GM12864 (cell line): ENCODE measurements at regions not wholly inside any gene's neighbourhood (a gene's known extent, or its start where the extent isn't known, plus 50 kb on each side); places are given as distances from the start of the nearest gene placed in this dataset.

Source experiments
- DNase-seq: peaks from one replicate; pipeline ENCODE4 v3.0.0-alpha.2; 2011; ENCODE audit warnings: low read depth
- H3K4me3 ChIP-seq: 2 replicates; pipeline ENCODE4 v1.5.1; 2011; ENCODE audit warnings: mild to moderate bottlenecking, low read depth, low read length, control low read depth
- TF ChIP-seq, protein P1 (sequence below): IDR thresholded peaks from 2 replicates; pipeline ENCODE4 v1.5.1; 2011; ENCODE audit warnings: low read depth, mild to moderate bottlenecking, moderate library complexity, low read length, control low read depth, inconsistent platforms; ENCODE audit errors: missing control alignments

DNA sequence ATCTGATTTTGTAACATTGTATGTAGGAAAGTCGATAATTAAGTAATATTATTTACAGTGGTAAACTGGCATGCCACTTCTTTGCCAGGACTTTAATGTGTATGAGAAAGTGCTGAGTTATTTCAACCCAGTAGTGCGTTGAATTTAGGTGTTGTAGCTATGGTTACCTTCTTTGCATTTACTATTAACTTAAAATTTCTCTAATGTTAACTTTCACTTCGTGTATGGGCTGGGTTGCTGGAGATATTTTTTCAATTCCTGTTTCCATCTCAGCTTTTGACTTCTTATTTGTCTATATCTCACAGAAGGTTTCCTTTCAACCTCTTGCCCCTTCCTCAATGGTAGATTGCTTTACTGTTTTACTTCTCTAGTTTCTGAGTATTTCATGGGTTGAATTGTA lies 1345.6 kb downstream of the FSCB start:
- no peak overlapping the region for H3K4me3 ChIP-seq
- TF ChIP-seq, protein P1, sequence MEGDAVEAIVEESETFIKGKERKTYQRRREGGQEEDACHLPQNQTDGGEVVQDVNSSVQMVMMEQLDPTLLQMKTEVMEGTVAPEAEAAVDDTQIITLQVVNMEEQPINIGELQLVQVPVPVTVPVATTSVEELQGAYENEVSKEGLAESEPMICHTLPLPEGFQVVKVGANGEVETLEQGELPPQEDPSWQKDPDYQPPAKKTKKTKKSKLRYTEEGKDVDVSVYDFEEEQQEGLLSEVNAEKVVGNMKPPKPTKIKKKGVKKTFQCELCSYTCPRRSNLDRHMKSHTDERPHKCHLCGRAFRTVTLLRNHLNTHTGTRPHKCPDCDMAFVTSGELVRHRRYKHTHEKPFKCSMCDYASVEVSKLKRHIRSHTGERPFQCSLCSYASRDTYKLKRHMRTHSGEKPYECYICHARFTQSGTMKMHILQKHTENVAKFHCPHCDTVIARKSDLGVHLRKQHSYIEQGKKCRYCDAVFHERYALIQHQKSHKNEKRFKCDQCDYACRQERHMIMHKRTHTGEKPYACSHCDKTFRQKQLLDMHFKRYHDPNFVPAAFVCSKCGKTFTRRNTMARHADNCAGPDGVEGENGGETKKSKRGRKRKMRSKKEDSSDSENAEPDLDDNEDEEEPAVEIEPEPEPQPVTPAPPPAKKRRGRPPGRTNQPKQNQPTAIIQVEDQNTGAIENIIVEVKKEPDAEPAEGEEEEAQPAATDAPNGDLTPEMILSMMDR, result no peak
- no peak for DNase-seq

DNA sequence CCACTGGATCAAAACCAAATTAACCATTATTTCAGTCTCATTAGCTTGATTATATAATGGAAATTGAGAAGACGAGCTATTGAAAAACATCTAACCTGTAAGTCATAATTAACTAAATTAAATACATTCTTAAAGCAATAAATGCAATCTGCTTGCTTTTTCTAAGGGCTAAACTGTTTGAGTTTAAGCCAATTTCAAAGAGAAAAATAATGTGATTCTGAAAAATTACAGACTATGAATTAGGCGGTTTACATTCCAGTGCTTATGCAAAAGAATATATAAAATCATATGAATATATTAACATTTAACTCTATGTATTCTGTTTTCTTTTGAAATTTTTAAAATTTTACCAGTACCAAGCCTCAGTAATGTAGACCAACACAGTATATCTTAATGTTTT lies 1349.4 kb downstream of the FSCB start:
- TF ChIP-seq, protein P1, result no peak
- H3K4me3 ChIP-seq, result no peak overlapping the region
- DNase-seq, result no peak

DNA sequence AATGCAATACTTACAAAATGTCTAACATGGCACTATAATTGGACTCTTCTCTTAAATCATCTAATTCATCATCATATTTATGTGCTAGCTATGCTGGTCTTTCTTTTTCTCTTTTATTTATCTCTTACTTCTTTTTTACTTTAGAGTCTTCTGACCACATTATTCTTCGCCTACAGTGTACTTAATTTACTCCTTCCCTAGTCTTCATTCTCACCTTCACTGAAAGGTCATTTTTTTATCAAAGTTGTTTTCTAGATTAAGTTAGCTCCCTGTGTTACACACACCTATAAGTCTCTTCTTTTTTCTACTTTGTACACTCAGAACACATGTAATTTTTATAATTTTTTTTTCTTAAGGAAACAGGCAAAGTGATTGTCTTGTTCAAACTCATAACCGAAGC lies 1351.2 kb downstream of the FSCB start:
- TF ChIP-seq, protein P1, result no peak
- no peak for DNase-seq
- no peak overlapping the region for H3K4me3 ChIP-seq

DNA sequence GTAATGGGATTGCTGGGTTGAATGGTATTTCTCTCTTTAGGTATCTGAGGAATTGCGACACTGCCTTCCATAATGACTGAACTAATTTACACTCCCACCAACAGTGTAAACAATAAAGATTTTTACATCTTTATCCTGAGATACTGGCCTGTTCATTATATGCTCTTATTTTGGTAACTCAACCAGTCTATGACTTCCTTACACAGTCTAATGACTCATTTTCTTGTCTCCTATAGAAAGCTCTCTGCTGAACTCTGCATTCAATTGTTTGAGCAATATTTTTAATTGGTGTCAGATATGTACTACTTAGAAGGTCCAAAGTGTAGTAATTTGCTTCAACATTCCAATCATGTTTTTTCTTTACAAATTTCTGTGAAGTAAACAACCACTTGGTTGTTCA lies 1351.8 kb downstream of the FSCB start:
- DNase-seq, result no peak
- TF ChIP-seq, protein P1, result no peak
- no peak overlapping the region for H3K4me3 ChIP-seq

DNA sequence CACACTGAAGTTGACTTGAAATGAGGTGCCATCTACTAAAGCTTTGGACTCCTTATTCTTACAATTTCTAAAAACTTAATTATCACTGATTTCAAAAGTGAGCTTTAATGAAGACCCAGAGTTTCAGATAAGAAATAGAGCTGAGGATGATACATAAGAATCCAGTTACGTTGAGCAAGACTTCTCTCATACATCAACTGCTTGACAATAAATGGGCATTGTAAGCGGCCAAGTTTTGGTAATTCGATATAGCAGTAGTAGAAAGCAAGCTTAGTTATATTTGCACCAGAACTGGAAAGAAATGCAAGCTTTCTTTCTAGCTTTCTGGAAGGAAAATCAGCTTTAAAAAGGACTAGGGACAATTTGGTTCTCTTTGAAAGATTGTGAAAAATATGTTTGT lies 1359.6 kb downstream of the FSCB start:
- DNase-seq, result no peak
- no peak overlapping the region for H3K4me3 ChIP-seq

DNA sequence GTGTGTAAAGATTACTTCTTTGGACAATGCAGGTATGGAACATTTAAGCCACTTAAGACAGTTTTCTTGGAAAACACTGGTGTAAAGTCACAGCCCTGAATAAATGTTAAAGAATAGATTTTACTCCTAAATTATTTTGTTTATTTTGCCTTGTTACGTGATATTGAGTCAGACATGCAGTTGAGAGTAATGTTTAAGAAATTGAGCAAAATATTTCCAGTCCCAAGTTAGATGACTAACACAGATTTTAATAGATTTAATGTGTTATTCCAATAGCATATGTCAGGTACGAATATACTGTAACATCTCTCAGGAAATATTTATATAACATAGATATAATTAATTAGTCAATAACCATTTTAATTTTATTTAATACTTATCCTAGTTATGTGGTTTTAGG lies 1361.7 kb downstream of the FSCB start:
- no peak for DNase-seq
- TF ChIP-seq, protein P1, result no peak
- no peak overlapping the region for H3K4me3 ChIP-seq

More for the DNA sequence above, 1359.6 kb downstream of the FSCB start:
- TF ChIP-seq, protein P1, result no peak

DNA sequence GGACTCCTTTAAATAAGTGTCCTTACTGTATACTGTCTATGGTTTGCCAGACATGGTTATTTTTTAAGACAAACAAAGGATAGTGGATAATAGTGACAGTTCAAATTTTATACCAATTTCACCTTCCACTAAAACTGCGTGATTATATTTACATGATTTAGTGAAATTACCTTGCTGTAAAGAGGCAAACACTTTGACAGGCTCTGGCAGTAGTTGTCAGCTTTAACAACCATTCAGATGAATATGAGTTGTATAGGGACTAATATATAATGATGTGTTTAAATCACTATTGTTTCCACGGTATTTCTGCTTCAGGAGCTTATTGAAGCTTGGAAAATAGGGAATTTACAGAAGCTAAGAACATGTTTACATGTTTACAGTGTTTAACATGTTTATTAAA lies 1364.0 kb downstream of the FSCB start:
- TF ChIP-seq, protein P1, result no peak
- H3K4me3 ChIP-seq, result no peak overlapping the region
- DNase-seq, result no peak
